ENCODE measurements at regions not wholly inside any gene's neighbourhood (a gene's known extent, or its start where the extent isn't known, plus 50 kb on each side); places are given as distances from the start of the nearest gene placed in this dataset.

- TF ChIP-seq POLR2A (IDR thresholded peaks at IDR 0.05): no peak
- no peak for TF ChIP-seq CTCF (IDR thresholded peaks at IDR 0.05)
These were observed 89.1 kb upstream of the NEGR1 start for GRCh38 chr1:72371259-72372035.

Measured in adrenal gland (tissue), 5 donors.